H9 (cell line): ENCODE measurements at regions not wholly inside any gene's neighbourhood (a gene's known extent, or its start where the extent isn't known, plus 50 kb on each side); places are given as distances from the start of the nearest gene placed in this dataset.

Source experiments
- DNase-seq: peaks from one replicate; pipeline ENCODE4 v3.0.0-alpha.2; 2017
- H2AFZ ChIP-seq: one replicate; pipeline ENCODE4 v1.6.1; 2013; ENCODE audit warnings: mild to moderate bottlenecking, low read length, control low read depth, moderate library complexity
- H2AK5ac ChIP-seq: 2 replicates; pipeline ENCODE4 v1.6.1; 2013; ENCODE audit warnings: low read length, control low read depth, mixed read lengths; ENCODE audit not compliant: insufficient read length
- H2BK120ac ChIP-seq: one replicate; pipeline ENCODE4 v1.6.1; 2013; ENCODE audit warnings: low read depth, mild to moderate bottlenecking, low read length, control low read depth, inconsistent platforms; ENCODE audit not compliant: poor library complexity, severe bottlenecking
- H2BK12ac ChIP-seq: 2 replicates; pipeline ENCODE4 v1.6.1; 2013; ENCODE audit warnings: low read length, control low read depth, mixed read lengths, low read depth; ENCODE audit not compliant: insufficient read length
- H2BK15ac ChIP-seq: 2 replicates; pipeline ENCODE4 v1.6.1; 2013; ENCODE audit warnings: low read depth, low read length, control low read depth
- H2BK20ac ChIP-seq: one replicate; pipeline ENCODE4 v1.6.1; 2013; ENCODE audit warnings: low read depth, mild to moderate bottlenecking, low read length, control low read depth, inconsistent platforms; ENCODE audit not compliant: poor library complexity, severe bottlenecking
- H2BK5ac ChIP-seq: 2 replicates; pipeline ENCODE4 v1.6.1; 2013; ENCODE audit warnings: low read length, control low read depth, mixed read lengths; ENCODE audit not compliant: insufficient read length
- H3K14ac ChIP-seq: 2 replicates; pipeline ENCODE4 v1.6.1; 2013; ENCODE audit warnings: low read length, control low read depth; ENCODE audit not compliant: insufficient read depth
- H3K18ac ChIP-seq: 2 replicates; pipeline ENCODE4 v1.6.1; 2013; ENCODE audit warnings: low read depth, mild to moderate bottlenecking, mixed read lengths, low read length, control low read depth; ENCODE audit not compliant: insufficient read length
- H3K23ac ChIP-seq: 2 replicates; pipeline ENCODE4 v1.6.1; 2013; ENCODE audit warnings: low read length, control low read depth, mixed read lengths, low read depth; ENCODE audit not compliant: insufficient read length
- H3K23me2 ChIP-seq: 2 replicates; pipeline ENCODE4 v1.6.1; 2013; ENCODE audit warnings: low read depth, mild to moderate bottlenecking, mixed read lengths, low read length, control low read depth; ENCODE audit not compliant: insufficient read length, poor library complexity, severe bottlenecking
- H3K27ac ChIP-seq: 2 replicates; pipeline ENCODE4 v1.5.1; 2013; ENCODE audit warnings: low read length, control low read depth, mixed read lengths, low read depth; ENCODE audit not compliant: insufficient read length
- H3K27me3 ChIP-seq: 2 replicates; pipeline ENCODE4 v1.6.1; 2013; ENCODE audit warnings: low read length, control low read depth, inconsistent platforms; ENCODE audit not compliant: insufficient read depth
- H3K4ac ChIP-seq: 2 replicates; pipeline ENCODE4 v1.6.1; 2013; ENCODE audit warnings: low read depth, mild to moderate bottlenecking, control low read depth, inconsistent platforms, low read length, moderate library complexity
- H3K4me1 ChIP-seq: 2 replicates; pipeline ENCODE4 v1.6.1; 2013; ENCODE audit warnings: low read length, control low read depth, inconsistent platforms; ENCODE audit not compliant: insufficient read depth
- H3K4me2 ChIP-seq: 2 replicates; pipeline ENCODE4 v1.6.1; 2013; ENCODE audit warnings: low read length, control low read depth, mixed read lengths; ENCODE audit not compliant: insufficient read length, insufficient read depth
- H3K56ac ChIP-seq: 2 replicates; pipeline ENCODE4 v1.6.1; 2013; ENCODE audit warnings: low read depth, mild to moderate bottlenecking, mixed read lengths, low read length, control low read depth; ENCODE audit not compliant: insufficient read length
- H3K79me1 ChIP-seq: 2 replicates; pipeline ENCODE4 v1.6.1; 2013; ENCODE audit warnings: low read depth, mild to moderate bottlenecking, moderate library complexity, low read length, control low read depth, inconsistent platforms; ENCODE audit not compliant: insufficient read depth, poor library complexity, severe bottlenecking
- H3K79me2 ChIP-seq: 2 replicates; pipeline ENCODE4 v1.6.1; 2013; ENCODE audit warnings: low read length, control low read depth, inconsistent platforms; ENCODE audit not compliant: insufficient read depth
- H3K9ac ChIP-seq: 2 replicates; pipeline ENCODE4 v1.6.1; 2013; ENCODE audit warnings: low read length, control low read depth, mixed read lengths; ENCODE audit not compliant: insufficient read length; ENCODE audit errors: extremely low read depth
- H3K9me3 ChIP-seq: one replicate; pipeline ENCODE4 v1.6.1; 2013; ENCODE audit warnings: low read depth, low read length, inconsistent platforms; ENCODE audit not compliant: control insufficient read depth
- H3T11ph ChIP-seq: one replicate; pipeline ENCODE4 v1.6.1; 2013; ENCODE audit warnings: mild to moderate bottlenecking, low read length, control low read depth, inconsistent platforms
- H4K20me1 ChIP-seq: one replicate; pipeline ENCODE4 v1.6.1; 2013; ENCODE audit not compliant: control insufficient read depth, insufficient read length, insufficient read depth
- H4K5ac ChIP-seq: 2 replicates; pipeline ENCODE4 v1.6.1; 2013; ENCODE audit warnings: low read depth, mild to moderate bottlenecking, mixed read lengths, low read length, control low read depth; ENCODE audit not compliant: insufficient read length
- H4K8ac ChIP-seq: replicated peaks from 2 replicates; pipeline ENCODE4 v1.6.1; 2013; ENCODE audit warnings: low read length, control low read depth, mixed read lengths, low read depth; ENCODE audit not compliant: insufficient read length
- H4K91ac ChIP-seq: 2 replicates; pipeline ENCODE4 v1.6.1; 2013; ENCODE audit warnings: low read depth, mild to moderate bottlenecking, moderate library complexity, mixed read lengths, low read length, control low read depth; ENCODE audit not compliant: insufficient read length
- H3K27ac Mint-ChIP-seq, 3 experiments: 2 replicates in 2 of 3; 3 replicates in 1 of 3; pipeline ENCODE4 v1.8.0; 2020 to 2021; ENCODE audit warnings: mixed read lengths in 3 of 3, mild to moderate bottlenecking in 1 of 3, moderate library complexity in 1 of 3
- H3K27me3 Mint-ChIP-seq: 2 replicates; pipeline ENCODE4 v1.8.0; 2021; ENCODE audit warnings: low read depth, mild to moderate bottlenecking, moderate library complexity, mixed read lengths
- H3K36me3 Mint-ChIP-seq, 3 experiments: 2 replicates in 2 of 3; 3 replicates in 1 of 3; pipeline ENCODE4 v1.8.0; 2020 to 2021; ENCODE audit warnings: low read depth in 3 of 3, mixed read lengths in 3 of 3; ENCODE audit not compliant: insufficient read depth in 1 of 3
- H3K4me1 Mint-ChIP-seq, 2 experiments: 2 replicates each; pipeline ENCODE4 v1.8.0; 2020; ENCODE audit warnings: mixed read lengths in 2 of 2
- H3K4me3 Mint-ChIP-seq, 2 experiments: 2 replicates in 1 of 2; 3 replicates in 1 of 2; pipeline ENCODE4 v1.8.0; 2020 to 2021; ENCODE audit warnings: mild to moderate bottlenecking in 2 of 2, mixed read lengths in 2 of 2, moderate library complexity in 1 of 2
- H3K9me3 Mint-ChIP-seq, 2 experiments: 2 replicates in 1 of 2; 3 replicates in 1 of 2; pipeline ENCODE4 v1.8.0; 2020; ENCODE audit warnings: mild to moderate bottlenecking in 2 of 2, mixed read lengths in 2 of 2, moderate library complexity in 1 of 2
- WGBS: extraction: QIAGEN DNeasy Blood & Tissue Kit; methylation state at CpG from one replicate; pipeline ENCODE4 v1.1.7; 2013; ENCODE audit warnings: missing lambda C conversion rate, low lambda C conversion rate, mixed read lengths; ENCODE audit not compliant: insufficient read length; ENCODE audit errors: extremely low coverage; 5-methylcytosine and 5-hydroxymethylcytosine counted together
- TF ChIP-seq, protein P1 (sequence below): fragments of 200-600 bp; sonication (generic); conservative IDR thresholded peaks from 3 replicates; pipeline ENCODE4 v1.8.0; 2021; ENCODE audit warnings: antibody characterized with exemption, mild to moderate bottlenecking

DNA sequence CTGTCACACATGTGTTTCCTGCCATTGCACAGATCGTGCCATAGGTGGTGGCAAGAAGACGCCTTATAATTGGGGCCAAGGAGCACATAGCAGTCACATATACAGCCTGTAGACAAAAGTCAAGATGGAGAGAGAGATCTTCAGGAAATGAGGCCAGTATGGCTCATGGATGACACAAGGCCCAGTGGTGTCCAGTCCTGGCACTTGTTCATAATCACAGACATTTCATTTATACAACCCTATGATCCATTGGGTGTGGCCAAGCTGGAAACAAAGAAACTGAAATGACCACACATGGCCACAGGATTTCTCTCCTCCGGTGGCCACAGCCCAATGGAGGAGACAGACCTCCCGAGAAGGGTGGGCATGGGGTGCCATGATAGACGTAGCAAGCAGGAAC, 78.5 kb upstream of the KAZN start:
- Histone ChIP-seq H4K8ac (no peak overlapping the region), H3K27me3 (no peaks in the 10 kb centered on the region), H4K20me1 (no peaks in the 10 kb centered on the region), H2BK5ac (no peak overlapping the region), H2BK120ac (no peak overlapping the region), H2AFZ (no peak overlapping the region), H4K91ac (no peak overlapping the region), H3K27ac (no peak overlapping the region), H3K9ac (no peak overlapping the region), H3K4me1 (no peaks in the 10 kb centered on the region; the same call in 1 of the 2 replicates), H3K4ac (no peak overlapping the region), H3K56ac (no peak overlapping the region), H2BK12ac (no peak overlapping the region), H3T11ph (no peak overlapping the region), H3K79me1 (no peaks in the 10 kb centered on the region), H2BK20ac (no peak overlapping the region), H2BK15ac (no peak overlapping the region), H3K9me3 (no peaks in the 10 kb centered on the region), H3K18ac (no peak overlapping the region), H2AK5ac (no peak overlapping the region), H3K14ac (no peak overlapping the region), H3K23me2 (no peaks in the 10 kb centered on the region), H4K5ac (no peak overlapping the region), H3K23ac (no peak overlapping the region), H3K79me2 (no peaks in the 10 kb centered on the region), H3K4me2 (no peak overlapping the region)
- H3K4me3 Mint-ChIP-seq = no peak overlapping the region
- H3K27ac Mint-ChIP-seq = no peak overlapping the region
- H3K36me3 Mint-ChIP-seq = no peaks in the 10 kb centered on the region
- H3K9me3 Mint-ChIP-seq = no peaks in the 10 kb centered on the region
- TF ChIP-seq, protein P1, sequence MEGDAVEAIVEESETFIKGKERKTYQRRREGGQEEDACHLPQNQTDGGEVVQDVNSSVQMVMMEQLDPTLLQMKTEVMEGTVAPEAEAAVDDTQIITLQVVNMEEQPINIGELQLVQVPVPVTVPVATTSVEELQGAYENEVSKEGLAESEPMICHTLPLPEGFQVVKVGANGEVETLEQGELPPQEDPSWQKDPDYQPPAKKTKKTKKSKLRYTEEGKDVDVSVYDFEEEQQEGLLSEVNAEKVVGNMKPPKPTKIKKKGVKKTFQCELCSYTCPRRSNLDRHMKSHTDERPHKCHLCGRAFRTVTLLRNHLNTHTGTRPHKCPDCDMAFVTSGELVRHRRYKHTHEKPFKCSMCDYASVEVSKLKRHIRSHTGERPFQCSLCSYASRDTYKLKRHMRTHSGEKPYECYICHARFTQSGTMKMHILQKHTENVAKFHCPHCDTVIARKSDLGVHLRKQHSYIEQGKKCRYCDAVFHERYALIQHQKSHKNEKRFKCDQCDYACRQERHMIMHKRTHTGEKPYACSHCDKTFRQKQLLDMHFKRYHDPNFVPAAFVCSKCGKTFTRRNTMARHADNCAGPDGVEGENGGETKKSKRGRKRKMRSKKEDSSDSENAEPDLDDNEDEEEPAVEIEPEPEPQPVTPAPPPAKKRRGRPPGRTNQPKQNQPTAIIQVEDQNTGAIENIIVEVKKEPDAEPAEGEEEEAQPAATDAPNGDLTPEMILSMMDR = no peak
- peaks cover 1 to 6% of the 10 kb centered on the region in 2 experiments; a peak in 2 of 4 replicates for H3K4me1 Mint-ChIP-seq
- no CpG with 5 or more reads among the region's 5 CpGs for WGBS
- DNase-seq = no peak
- H3K27me3 Mint-ChIP-seq = peaks cover 18% of the 10 kb centered on the region
